Esophagus muscularis mucosa (tissue), 4 donors: ENCODE measurements at regions not wholly inside any gene's neighbourhood (a gene's known extent, or its start where the extent isn't known, plus 50 kb on each side); places are given as distances from the start of the nearest gene placed in this dataset.

Source experiments
- EP300 ChIP-seq: sonication (generic); formaldehyde crosslinking; IDR thresholded peaks from one replicate; pipeline ENCODE4 v1.6.1; 2017; ENCODE audit warnings: antibody characterized with exemption
- POLR2A ChIP-seq: fragments of 450-650 bp; IDR thresholded peaks from one replicate; pipeline ENCODE4 v1.6.1; 2017; ENCODE audit warnings: antibody characterized with exemption, moderate library complexity, mild to moderate bottlenecking, low read depth
- POLR2AphosphoS5 ChIP-seq, 2 donors: sonication (generic); formaldehyde crosslinking; IDR thresholded peaks; one replicate each; pipeline ENCODE4 v1.6.1; 2017; ENCODE audit warnings: antibody characterized with exemption in 2 of 2
- TF ChIP-seq, protein P1 (sequence below), 3 experiments: fragments of 200-600 bp in 2 of 3; fragments of 450-650 bp in 1 of 3; sonication (generic) in 2 of 3; IDR thresholded peaks; one replicate each; pipeline ENCODE4 v1.5.1; 2017 to 2019; ENCODE audit warnings: antibody characterized with exemption in 3 of 3, mild to moderate bottlenecking in 2 of 3, moderate library complexity in 1 of 3

DNA sequence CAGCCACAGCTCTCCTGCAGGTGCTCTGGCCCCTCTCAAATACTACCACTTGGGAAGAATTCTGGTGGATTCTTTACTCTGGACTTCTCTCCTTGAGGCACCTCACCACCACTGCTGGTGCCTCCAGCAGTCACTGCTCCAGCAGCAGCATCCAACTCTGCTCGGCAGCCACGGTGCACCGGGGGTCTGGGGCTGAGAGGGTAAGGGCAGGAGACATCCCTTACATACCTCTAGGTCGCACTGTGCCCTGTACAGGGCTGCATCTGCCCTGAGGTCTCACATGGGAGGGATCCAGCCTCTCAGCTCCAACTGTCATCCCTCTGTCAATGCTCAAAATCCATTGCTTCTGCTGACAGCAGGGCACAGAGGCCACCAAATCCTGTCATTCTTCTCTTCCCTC is 588.2 kb downstream of the CDK5RAP2 start:
- TF ChIP-seq, protein P1, sequence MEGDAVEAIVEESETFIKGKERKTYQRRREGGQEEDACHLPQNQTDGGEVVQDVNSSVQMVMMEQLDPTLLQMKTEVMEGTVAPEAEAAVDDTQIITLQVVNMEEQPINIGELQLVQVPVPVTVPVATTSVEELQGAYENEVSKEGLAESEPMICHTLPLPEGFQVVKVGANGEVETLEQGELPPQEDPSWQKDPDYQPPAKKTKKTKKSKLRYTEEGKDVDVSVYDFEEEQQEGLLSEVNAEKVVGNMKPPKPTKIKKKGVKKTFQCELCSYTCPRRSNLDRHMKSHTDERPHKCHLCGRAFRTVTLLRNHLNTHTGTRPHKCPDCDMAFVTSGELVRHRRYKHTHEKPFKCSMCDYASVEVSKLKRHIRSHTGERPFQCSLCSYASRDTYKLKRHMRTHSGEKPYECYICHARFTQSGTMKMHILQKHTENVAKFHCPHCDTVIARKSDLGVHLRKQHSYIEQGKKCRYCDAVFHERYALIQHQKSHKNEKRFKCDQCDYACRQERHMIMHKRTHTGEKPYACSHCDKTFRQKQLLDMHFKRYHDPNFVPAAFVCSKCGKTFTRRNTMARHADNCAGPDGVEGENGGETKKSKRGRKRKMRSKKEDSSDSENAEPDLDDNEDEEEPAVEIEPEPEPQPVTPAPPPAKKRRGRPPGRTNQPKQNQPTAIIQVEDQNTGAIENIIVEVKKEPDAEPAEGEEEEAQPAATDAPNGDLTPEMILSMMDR (IDR thresholded peaks at IDR 0.05) = no peak
- TF ChIP-seq POLR2A (no peak), EP300 (no peak), POLR2AphosphoS5 (IDR thresholded peaks at IDR 0.05) (no peak)
